GM12874 (cell line): ENCODE measurements at regions not wholly inside any gene's neighbourhood (a gene's known extent, or its start where the extent isn't known, plus 50 kb on each side); places are given as distances from the start of the nearest gene placed in this dataset.
A peak's percentile ranks its signal among the peaks of the same experiment; 100 is the strongest.

Experiments used
- CTCF ChIP-seq: IDR thresholded peaks from 2 replicates; pipeline ENCODE4 v1.5.1; 2011; ENCODE audit warnings: low read depth, mild to moderate bottlenecking, control low read depth, low read length, moderate library complexity; ENCODE audit not compliant: insufficient read depth

DNA sequence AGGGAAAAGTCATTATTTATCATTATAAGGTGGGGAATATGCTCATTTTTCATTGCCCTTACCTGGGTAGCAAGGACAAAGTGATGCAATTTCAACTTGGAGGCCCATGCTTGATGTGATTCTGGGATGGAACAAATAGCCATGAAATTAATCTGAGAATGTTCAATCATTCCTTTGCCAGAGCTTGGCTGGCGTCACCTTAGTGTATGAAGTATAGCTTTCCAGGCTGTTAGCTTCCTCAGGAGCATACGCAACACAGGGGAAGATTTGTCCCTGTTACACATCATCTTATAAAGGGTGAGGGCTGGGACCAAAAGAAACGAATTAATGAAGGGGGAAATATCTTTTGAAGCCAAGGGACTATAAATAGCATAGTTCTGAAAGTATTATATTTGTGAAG is 91.4 kb upstream of the DEPDC1 start:
- TF ChIP-seq CTCF: no peak

DNA sequence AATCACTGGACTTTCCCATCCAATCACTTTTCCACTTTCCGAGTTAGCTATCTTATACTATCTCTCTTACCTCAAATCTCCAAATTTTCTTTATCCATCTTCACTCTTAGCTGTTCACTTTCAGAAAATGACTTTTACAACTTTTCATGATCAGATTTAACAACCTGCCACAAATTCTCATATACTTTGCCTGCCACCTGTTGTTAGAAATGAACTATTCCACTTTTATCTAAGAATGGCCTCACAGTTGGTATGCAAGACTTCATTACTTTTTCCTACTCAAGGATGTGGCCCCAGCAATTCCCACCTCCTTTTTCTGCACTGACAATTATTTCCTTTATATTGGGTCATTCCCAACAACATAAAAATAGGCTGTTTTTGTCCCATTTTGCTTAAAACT is 93.6 kb upstream of the DEPDC1 start:
- no peak for TF ChIP-seq CTCF

- no peak for TF ChIP-seq CTCF
Measured at GRCh38 chr1:68594851-68595250, 98.0 kb upstream of the DEPDC1 start.

DNA sequence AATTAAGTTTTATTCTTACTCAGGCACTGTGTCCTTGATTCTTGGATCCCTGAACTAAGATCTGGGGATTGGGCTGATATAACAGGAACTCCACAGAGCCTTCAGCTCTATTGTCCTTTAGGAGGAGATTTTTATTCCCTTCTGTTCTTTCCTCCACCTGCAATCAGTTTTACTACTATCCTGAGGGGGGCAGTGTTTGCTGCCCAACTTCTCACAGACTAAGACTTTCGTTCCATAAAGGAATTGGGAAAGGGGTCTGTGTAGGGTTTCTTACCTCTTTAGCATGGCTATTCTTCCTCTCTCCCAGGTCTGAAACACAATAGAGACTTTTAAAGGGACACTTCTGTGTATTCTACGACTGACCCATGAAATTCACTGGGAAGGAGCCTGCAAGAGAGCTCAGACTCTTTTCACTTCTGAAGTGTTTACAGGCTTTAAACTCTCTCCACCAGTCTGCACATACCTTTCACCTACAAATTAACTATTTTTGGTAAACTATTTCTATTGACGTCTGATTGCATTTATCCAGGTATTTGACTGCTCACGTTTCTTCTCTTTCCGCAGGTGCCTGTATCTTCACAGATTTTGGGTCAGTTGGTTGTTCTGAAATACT is 103.3 kb upstream of the DEPDC1 start:
- peak; percentile 31; the same call in 1 of the 2 replicates for TF ChIP-seq CTCF

- TF ChIP-seq CTCF: no peak
Measured at GRCh38 chr1:68608289-68608688, 111.4 kb upstream of the DEPDC1 start.

DNA sequence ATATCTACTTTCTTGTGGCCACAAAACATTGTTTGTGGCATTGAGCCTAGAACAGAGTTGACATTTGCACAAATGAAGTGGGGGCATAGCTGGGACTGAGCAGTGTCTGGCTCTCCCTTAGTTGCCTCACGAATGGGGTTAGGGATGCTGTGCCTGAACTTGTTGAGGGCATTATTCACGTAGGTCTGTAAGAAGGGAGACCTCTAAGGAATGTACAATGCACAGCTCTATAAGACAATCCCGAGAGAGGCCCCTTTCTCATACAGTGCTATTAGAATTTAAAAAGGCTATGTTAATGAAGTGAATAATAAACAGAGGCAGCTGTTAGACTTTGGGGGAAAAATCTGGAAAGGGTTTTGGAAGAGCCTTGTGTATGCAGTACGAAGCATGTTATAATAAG is 118.4 kb upstream of the DEPDC1 start:
- no peak for TF ChIP-seq CTCF

DNA sequence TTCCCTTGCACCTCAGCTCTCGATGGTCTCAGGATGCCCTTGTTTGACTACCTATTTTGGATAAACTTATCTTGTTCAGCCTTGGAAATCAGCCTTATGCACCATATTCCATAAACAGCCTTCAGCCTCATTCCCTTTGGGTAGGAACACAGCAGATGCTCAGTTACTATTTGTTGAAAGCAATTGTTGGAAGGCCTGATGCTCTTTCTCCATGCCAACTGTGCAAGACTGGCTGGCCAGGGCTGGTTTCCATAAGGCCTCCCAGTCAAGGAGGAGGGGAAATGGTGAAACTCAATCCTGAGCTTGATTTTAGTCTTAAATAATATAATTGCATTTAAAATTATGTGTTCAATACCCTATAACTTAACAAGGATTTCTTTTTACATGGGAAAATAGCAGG is 121.1 kb upstream of the DEPDC1 start:
- no peak for TF ChIP-seq CTCF
